ENCODE measurements at regions not wholly inside any gene's neighbourhood (a gene's known extent, or its start where the extent isn't known, plus 50 kb on each side); places are given as distances from the start of the nearest gene placed in this dataset.

GRCh38 chr12:90036637-90037036 is 328.0 kb upstream of the ATP2B1 start:
- TF ChIP-seq, protein P1, sequence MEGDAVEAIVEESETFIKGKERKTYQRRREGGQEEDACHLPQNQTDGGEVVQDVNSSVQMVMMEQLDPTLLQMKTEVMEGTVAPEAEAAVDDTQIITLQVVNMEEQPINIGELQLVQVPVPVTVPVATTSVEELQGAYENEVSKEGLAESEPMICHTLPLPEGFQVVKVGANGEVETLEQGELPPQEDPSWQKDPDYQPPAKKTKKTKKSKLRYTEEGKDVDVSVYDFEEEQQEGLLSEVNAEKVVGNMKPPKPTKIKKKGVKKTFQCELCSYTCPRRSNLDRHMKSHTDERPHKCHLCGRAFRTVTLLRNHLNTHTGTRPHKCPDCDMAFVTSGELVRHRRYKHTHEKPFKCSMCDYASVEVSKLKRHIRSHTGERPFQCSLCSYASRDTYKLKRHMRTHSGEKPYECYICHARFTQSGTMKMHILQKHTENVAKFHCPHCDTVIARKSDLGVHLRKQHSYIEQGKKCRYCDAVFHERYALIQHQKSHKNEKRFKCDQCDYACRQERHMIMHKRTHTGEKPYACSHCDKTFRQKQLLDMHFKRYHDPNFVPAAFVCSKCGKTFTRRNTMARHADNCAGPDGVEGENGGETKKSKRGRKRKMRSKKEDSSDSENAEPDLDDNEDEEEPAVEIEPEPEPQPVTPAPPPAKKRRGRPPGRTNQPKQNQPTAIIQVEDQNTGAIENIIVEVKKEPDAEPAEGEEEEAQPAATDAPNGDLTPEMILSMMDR (IDR thresholded peaks at IDR 0.05; ENCODE audit: low read depth, low read length, poor library complexity, severe bottlenecking): no peak
- TF ChIP-seq EZH2phosphoT487 (IDR thresholded peaks at IDR 0.05; ENCODE audit: borderline replicate concordance, low read length): no peak
